ENCODE measurements at regions not wholly inside any gene's neighbourhood (a gene's known extent, or its start where the extent isn't known, plus 50 kb on each side); places are given as distances from the start of the nearest gene placed in this dataset.
"Not testable (repeated sequence)": the region's sequence is repeated elsewhere in the genome, so short reads cannot be mapped to it uniquely, and the experiment has no call there.

- DNase-seq = no peak
Measured at GRCh38 chr6:27163834-27164233, 83.7 kb upstream of the PRSS16 start.

DNA sequence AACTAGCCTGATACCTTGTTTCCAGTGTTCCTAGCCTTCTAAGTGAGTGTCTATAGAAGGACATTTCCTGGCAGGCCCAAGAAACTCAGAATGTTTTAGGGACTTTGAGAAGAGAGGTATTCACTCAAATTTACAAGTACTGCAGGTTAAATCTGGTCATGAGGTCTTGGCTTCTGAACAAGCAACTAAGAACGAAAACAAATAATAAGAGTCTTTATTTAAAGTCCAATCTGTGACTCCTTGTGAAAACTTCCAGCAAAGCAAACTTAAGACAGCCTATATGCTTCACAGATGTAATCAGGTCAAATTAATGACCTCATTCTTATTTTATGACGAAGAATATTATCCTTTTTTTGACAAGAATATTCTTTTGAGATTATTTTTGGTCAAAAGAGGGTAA, 79.4 kb upstream of the PRSS16 start:
- DNase-seq = no peak

- DNase-seq = no peak
Measured at GRCh38 chr6:27168586-27169443, 78.7 kb upstream of the PRSS16 start.

DNA sequence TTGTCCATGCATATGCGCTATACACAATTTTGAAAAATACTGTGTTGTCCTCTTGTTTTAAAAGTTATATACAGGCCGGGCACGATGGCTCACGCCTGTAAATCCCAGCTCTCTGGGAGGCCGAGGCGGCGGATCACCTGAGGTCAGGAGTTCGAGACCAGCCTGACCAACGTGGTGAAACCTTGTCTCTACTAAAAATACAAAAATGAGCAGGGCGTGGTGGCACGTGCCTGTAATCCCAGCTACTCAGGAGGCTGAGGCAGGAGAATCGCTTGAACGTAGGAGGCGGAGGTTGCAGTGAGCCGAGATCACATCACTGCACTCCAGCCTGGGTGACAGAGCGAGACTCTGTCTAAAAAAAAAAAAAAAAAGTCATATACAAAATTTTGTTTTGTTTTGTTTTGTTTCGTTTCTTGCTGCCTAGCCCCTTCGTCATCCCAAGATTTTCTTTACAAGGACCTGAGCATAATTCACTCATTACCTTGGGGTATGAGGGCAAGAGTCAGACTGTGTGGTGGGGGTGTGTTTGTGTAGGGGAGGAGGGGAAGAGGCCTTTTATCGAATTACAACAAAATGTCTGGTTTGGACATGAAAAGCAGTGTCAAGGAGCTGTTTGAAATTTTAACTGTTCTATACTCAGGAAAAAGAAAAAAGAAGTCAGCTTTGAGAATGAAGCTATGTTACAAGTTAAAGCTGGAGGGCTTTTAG, 74.8 kb upstream of the PRSS16 start:
- DNase-seq = not testable (repeated sequence)

DNA sequence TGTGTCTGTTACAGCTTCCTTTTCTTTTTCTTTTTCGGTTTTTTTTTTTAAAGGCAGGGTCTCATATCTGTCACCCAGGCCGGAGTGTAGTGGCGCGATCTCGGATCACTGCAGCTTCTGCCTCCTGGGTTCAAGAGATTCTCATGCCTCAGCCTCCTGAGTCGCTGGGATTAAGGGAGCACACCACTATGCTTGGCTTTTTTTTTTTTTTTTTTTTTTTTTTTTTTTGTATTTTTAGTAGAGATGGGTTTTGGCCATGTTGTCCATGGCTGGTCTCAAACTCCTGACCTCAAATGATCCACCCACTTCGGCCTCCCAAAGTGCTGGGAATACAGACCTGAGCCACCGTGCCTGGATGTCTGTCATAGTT, 74.3 kb upstream of the PRSS16 start:
- DNase-seq = not testable (repeated sequence)

GRCh38 chr6:27174958-27175357, 72.5 kb upstream of the PRSS16 start:
- DNase-seq = no peak

GRCh38 chr6:27176096-27176495, 71.4 kb upstream of the PRSS16 start:
- DNase-seq = no peak

DNA sequence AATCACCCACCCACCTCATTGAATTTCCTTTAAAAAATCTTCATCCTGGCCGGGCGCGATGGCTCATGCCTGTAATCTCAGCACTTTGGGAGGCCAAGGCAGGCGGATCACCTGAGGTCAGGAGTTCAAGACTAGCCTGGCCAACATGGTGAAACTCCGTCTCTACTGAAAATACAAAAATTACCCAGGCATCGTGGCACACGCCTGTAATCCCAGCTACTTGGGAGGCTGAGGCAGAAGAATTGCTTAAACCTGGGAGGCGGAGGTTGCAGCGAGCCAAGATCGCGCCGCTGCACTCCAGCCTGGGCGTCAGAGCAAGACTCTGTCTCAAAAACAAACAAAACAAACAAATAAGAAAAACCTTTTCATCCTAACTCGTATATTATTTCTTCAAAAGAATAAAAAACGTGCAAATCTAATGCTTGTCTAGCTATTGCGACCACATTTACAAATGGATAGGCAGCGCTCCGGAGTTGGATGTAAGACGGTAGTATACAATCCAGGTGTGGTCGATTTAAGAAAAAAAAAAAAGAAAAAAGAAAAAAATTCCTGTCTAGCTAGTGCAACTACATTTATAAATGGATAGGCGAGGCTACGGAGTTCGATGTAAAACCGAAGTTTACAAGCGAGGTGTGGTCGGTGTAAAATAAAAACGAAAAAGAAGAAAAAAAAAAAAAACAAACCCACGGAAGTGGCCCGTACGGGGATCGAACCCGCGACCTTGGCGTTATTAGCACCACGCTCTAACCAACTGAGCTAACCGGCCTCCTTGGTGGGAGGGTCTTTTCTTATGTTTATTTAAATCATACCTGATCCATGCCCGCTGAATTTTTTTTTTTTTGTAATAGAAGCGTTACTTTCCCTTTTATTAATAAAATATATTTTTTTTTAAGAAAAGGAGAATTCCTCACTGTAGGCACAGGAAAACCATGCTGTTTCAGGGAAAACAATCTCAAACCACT, 70.7 kb upstream of the PRSS16 start:
- DNase-seq = peak; percentile 58

DNA sequence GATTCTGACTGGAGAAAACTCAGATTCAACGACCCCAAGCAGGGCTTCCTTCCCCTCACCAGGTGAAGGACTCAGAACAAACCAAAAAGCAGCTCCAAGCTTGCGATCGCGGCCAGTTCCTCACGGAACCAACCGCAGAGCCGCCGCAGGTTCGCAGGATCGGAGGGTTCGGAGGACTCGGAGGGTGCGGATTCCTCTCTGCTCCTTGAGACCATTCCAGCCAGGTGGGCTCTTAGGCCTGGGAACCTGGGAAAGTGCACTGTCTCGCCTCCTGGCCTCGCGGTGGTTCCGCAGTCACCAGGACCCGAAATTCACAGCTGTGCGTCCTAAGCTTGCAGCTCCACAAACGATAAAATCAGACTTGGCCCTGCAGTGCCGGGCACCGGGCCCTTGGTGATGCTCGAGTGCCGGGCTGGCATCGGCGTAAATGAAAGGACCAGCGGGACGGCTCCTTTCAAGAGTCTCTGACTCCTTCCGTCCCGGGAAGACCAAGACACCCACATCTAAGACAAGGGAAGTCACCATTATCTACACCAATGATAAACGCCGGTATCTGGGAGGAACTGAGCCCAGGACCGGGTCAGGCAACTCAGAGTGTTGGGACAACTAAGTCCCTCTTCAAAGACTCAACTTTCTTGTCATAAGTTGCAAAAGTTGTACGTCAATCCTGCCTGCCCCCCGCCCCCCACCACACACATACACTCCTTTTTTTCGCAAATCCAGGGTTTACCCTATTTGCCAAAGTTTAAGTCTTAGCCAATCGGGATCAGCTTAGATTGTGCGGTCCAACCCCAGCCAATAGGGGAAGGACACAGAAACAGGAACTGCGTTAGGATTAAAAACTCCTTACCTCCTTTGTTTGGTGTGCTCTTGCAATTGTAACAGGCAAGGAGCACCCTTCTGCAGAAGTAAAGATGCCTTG, 69.8 kb upstream of the PRSS16 start:
- peak; percentile 48 for DNase-seq

- DNase-seq = no peak
Measured at GRCh38 chr6:27178407-27178730, 69.1 kb upstream of the PRSS16 start.

DNA sequence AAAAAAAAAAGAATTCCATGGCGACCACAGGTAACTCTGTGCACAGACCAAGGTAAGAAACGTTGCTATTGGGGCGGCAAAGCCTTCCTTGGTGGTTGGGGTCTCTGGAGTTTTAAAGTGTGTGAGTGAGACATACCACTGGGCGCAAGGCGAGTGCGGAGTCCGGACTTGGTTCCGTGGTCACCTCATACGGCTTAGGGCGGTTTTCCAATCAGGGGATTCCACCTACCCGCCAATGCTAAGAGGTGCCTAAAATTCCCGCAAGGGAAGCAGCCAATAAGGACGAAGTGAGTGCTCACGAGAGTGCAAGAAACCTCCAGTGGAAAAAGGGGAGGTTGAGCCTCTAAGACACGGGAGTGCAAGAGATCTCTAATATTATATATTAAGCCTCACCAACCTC, 68.6 kb upstream of the PRSS16 start:
- no peak for DNase-seq

- no peak for DNase-seq
Measured at GRCh38 chr6:27183060-27183832, 64.3 kb upstream of the PRSS16 start.

- no peak for DNase-seq
Measured at GRCh38 chr6:27187231-27188060, 60.1 kb upstream of the PRSS16 start.

- no peak for DNase-seq
Measured at GRCh38 chr6:27188061-27188884, 59.2 kb upstream of the PRSS16 start.

DNA sequence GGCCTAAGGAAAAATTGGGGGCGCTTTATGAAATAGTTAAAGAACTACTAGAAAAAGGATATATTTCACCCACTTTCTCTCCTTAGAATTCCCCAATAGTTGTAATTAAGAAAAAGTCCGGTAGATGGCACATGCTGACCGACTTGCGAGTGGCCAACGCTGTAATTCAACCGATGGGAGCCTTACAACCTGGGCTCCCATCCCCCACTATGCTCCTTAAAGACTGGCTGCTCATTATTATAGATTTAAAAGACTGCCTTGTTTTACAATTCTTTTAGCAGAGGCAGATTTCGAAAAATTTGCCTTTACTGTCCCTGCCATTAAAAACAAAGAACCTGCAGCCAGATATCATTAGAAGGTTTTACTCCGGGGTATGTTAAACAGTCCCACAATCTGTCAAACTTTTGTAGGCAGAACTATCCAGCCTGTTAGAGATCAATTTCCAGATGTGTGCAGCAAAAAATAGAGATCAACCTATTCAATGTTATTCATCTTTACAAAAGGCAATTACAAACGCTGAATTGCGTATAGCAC, 58.5 kb upstream of the PRSS16 start:
- DNase-seq = no peak

- no peak for DNase-seq
Measured at GRCh38 chr6:27190126-27190525, 57.4 kb upstream of the PRSS16 start.

GRCh38 chr6:27194453-27194852, 53.0 kb upstream of the PRSS16 start:
- not testable (repeated sequence) for DNase-seq

DNA sequence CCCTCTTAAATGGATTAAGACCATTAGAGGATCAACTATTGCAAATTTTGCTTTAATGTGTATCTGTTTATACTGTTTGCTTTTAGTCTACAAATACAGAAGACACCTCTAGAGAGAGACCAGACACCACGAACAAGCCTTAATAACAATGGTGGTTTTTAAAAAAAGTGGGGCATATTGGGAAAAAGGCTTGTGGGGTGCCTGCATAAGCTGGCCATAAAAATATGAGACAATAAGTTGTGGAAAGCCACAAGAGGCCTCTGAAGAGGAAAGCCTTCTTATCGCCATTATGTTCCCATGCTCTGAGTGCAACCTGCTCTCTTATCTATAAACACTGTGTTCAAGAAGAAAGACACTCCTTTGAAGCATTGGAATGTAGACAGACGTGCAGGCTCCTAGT, 52.0 kb upstream of the PRSS16 start:
- DNase-seq = not testable (repeated sequence)
